HEK293 (cell line): ENCODE measurements at regions not wholly inside any gene's neighbourhood (a gene's known extent, or its start where the extent isn't known, plus 50 kb on each side); places are given as distances from the start of the nearest gene placed in this dataset.

Experiments used
- CTCF ChIA-PET: fragments of 350-600 bp; formaldehyde crosslinking; extraction: SDS; loops from one replicate; lab custom pipeline; 2021; ENCODE audit warnings: antibody characterized with exemption; lab: Yijun Ruan, JAX
- POLR2A ChIA-PET: fragments of 300-600 bp; formaldehyde crosslinking; extraction: SDS; loops from one replicate; lab custom pipeline; 2020; ENCODE audit warnings: antibody characterized with exemption, inconsistent platforms; lab: Yijun Ruan, JAX
- H3K27ac ChIP-seq: fragments of 200-500 bp; sonication (Bioruptor generic); 2 replicates; pipeline ENCODE4 v1.5.1; 2014; ENCODE audit warnings: low read depth, low read length, control low read depth, inconsistent platforms; ENCODE audit errors: extremely low read depth
- H3K36me3 ChIP-seq, 2 experiments: fragments of 200-500 bp in 1 of 2; sonication (Bioruptor generic) in 1 of 2; 1 replicate in 1 of 2; 2 replicates in 1 of 2; pipeline ENCODE4 v1.5.1; 2014 to 2017; ENCODE audit warnings: inconsistent platforms in 2 of 2, low read length in 2 of 2; ENCODE audit not compliant: control insufficient read depth in 2 of 2, insufficient read depth in 1 of 2
- H3K4me1 ChIP-seq: fragments of 200-500 bp; sonication (Bioruptor generic); 2 replicates; pipeline ENCODE4 v1.5.1; 2014; ENCODE audit warnings: mild to moderate bottlenecking, low read length, inconsistent platforms; ENCODE audit not compliant: control insufficient read depth, insufficient read depth
- H3K4me3 ChIP-seq: 2 replicates; pipeline ENCODE4 v1.5.1; 2011; ENCODE audit warnings: low read depth, mild to moderate bottlenecking, control low read depth, low read length, moderate library complexity
- H3K9me3 ChIP-seq: fragments of 200-500 bp; sonication (Bioruptor generic); 2 replicates; pipeline ENCODE4 v1.5.1; 2014; ENCODE audit warnings: low read depth, low read length, inconsistent platforms; ENCODE audit not compliant: control insufficient read depth, insufficient read depth
- MZF1 ChIP-seq: fragments of 450-650 bp; formaldehyde crosslinking; IDR thresholded peaks from 2 replicates; pipeline ENCODE4 v1.5.1; 2017; ENCODE audit warnings: missing biosample characterization, missing genetic modification characterization, borderline replicate concordance
- SCRT1 ChIP-seq: fragments of 450-650 bp; formaldehyde crosslinking; IDR thresholded peaks from 2 replicates; pipeline ENCODE4 v1.5.1; 2016; ENCODE audit warnings: missing biosample characterization, missing genetic modification characterization, borderline replicate concordance
- SCRT2 ChIP-seq: fragments of 450-650 bp; formaldehyde crosslinking; IDR thresholded peaks from 2 replicates; pipeline ENCODE4 v1.5.1; 2016; ENCODE audit warnings: missing biosample characterization, missing genetic modification characterization
- SP3 ChIP-seq: fragments of 450-650 bp; formaldehyde crosslinking; IDR thresholded peaks from 2 replicates; pipeline ENCODE4 v1.5.1; 2016; ENCODE audit warnings: missing biosample characterization, missing genetic modification characterization
- YY1 ChIP-seq: fragments of 450-650 bp; formaldehyde crosslinking; IDR thresholded peaks from 2 replicates; pipeline ENCODE4 v1.5.1; 2018; ENCODE audit warnings: missing biosample characterization, missing genetic modification characterization
- ZNF324 ChIP-seq: fragments of 450-650 bp; formaldehyde crosslinking; IDR thresholded peaks from 2 replicates; pipeline ENCODE4 v1.5.1; 2016; ENCODE audit warnings: missing biosample characterization, missing genetic modification characterization
- ZNF341 ChIP-seq: fragments of 450-650 bp; formaldehyde crosslinking; IDR thresholded peaks from 2 replicates; pipeline ENCODE4; 2016; ENCODE audit warnings: low read depth, missing biosample characterization, missing genetic modification characterization
- ZNF37A ChIP-seq: fragments of 450-650 bp; IDR thresholded peaks from 2 replicates; pipeline ENCODE4 v1.5.1; 2018; ENCODE audit warnings: missing biosample characterization, missing genetic modification characterization
- ZNF473 ChIP-seq: fragments of 450-650 bp; formaldehyde crosslinking; IDR thresholded peaks from 2 replicates; pipeline ENCODE4 v1.5.1; 2017; ENCODE audit warnings: missing biosample characterization, missing genetic modification characterization
- ZNF555 ChIP-seq: fragments of 450-650 bp; formaldehyde crosslinking; conservative IDR thresholded peaks from 2 replicates; pipeline ENCODE4 v1.5.1; 2017; ENCODE audit warnings: missing biosample characterization, mild to moderate bottlenecking, missing genetic modification characterization, inconsistent platforms
- ZNF600 ChIP-seq: fragments of 450-650 bp; formaldehyde crosslinking; IDR thresholded peaks from 2 replicates; pipeline ENCODE4 v1.5.1; 2016; ENCODE audit warnings: missing biosample characterization, missing genetic modification characterization
- ZNF654 ChIP-seq: fragments of 450-650 bp; formaldehyde crosslinking; IDR thresholded peaks from 2 replicates; pipeline ENCODE4 v1.5.1; 2016; ENCODE audit warnings: low read depth, missing biosample characterization, missing genetic modification characterization
- ZNF707 ChIP-seq: fragments of 450-650 bp; formaldehyde crosslinking; IDR thresholded peaks from 2 replicates; pipeline ENCODE4 v1.5.1; 2016; ENCODE audit warnings: missing biosample characterization, missing genetic modification characterization
- TF ChIP-seq, protein P1 (sequence below): fragments of 450-650 bp; formaldehyde crosslinking; IDR thresholded peaks from 2 replicates; pipeline ENCODE4 v1.5.1; 2017; ENCODE audit warnings: missing biosample characterization, missing genetic modification characterization
- TF ChIP-seq, protein P2 (sequence below): IDR thresholded peaks from 2 replicates; pipeline ENCODE4 v1.6.1; 2011; ENCODE audit warnings: mild to moderate bottlenecking, low read depth, low read length, borderline replicate concordance
- TF ChIP-seq, protein P3 (sequence below): fragments of 450-650 bp; formaldehyde crosslinking; conservative IDR thresholded peaks from 2 replicates; pipeline ENCODE4 v1.5.1; 2016; ENCODE audit warnings: low read depth, missing biosample characterization, missing genetic modification characterization
- TF ChIP-seq, protein P4 (sequence below): fragments of 450-650 bp; formaldehyde crosslinking; IDR thresholded peaks from 2 replicates; pipeline ENCODE4 v1.5.1; 2016; ENCODE audit warnings: missing biosample characterization, missing genetic modification characterization
- TF ChIP-seq, protein P5 (sequence below): fragments of 450-650 bp; formaldehyde crosslinking; IDR thresholded peaks from 2 replicates; pipeline ENCODE4 v1.5.1; 2016; ENCODE audit warnings: missing biosample characterization, missing genetic modification characterization

DNA sequence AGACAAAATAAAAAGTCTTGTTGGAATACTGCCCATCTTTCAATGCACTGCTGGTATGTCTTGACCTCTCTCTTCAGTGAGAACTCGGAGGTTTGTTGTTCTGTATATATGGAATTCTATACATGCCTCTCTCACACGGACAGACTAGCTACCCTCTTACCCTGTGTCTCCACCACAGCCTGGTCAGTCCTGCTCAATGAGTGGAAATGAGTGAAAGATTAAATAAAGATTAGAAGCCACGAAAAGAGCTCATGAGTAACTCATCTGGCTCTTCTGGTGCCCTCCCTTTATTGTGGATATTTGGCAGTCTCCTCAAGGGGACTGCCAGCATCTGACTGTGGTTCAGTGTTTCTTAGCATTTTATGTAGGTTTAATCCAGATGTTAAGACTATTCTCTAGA lies 262.8 kb upstream of the MAP3K7 start:
- Histone ChIP-seq H3K4me1 (no peaks in the 10 kb centered on the region), H3K9me3 (no peaks in the 10 kb centered on the region), H3K36me3 (no peaks in the 10 kb centered on the region), H3K27ac (no peak overlapping the region), H3K4me3 (no peak overlapping the region)
- POLR2A ChIA-PET: no interaction called here
- TF ChIP-seq ZNF341 (tag by site-specific recombination) (0 out of 2 replicates have a peak, but pooled peaks have one; percentile 46), ZNF707 (tag by site-specific recombination) (no peak)
- CTCF ChIA-PET: interaction anchor here (0.5 to 1.8 kb wide), 4 partner anchors 10 to 230 kb away, joined by 3 to 6 read pairs (median 4); no protein-coding TSS in a partner anchor

DNA sequence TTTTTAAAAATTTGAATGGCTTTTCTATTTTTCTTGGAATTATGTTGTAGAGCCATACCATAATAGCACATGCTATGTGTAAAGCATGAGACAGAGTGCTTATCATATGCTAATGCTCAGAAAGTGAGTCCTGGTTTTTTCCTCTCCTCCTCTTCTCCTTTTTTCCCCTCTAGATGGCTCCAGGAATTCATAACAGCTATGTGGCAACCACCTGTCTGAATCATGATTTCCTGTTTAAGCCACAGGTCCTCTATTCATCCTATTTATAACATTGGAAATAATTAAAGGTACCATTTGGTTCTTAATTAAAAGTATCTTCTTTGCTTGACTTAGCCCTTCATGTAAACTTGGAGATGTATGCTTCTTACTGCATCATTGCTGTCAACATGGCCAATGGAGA lies 260.0 kb upstream of the MAP3K7 start:
- TF ChIP-seq, protein P1, sequence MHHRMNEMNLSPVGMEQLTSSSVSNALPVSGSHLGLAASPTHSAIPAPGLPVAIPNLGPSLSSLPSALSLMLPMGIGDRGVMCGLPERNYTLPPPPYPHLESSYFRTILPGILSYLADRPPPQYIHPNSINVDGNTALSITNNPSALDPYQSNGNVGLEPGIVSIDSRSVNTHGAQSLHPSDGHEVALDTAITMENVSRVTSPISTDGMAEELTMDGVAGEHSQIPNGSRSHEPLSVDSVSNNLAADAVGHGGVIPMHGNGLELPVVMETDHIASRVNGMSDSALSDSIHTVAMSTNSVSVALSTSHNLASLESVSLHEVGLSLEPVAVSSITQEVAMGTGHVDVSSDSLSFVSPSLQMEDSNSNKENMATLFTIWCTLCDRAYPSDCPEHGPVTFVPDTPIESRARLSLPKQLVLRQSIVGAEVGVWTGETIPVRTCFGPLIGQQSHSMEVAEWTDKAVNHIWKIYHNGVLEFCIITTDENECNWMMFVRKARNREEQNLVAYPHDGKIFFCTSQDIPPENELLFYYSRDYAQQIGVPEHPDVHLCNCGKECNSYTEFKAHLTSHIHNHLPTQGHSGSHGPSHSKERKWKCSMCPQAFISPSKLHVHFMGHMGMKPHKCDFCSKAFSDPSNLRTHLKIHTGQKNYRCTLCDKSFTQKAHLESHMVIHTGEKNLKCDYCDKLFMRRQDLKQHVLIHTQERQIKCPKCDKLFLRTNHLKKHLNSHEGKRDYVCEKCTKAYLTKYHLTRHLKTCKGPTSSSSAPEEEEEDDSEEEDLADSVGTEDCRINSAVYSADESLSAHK: no peak
- TF ChIP-seq ZNF654 (tag by site-specific recombination) (peak; percentile 24; the same call in 1 of the 2 replicates), SCRT2 (tag by site-specific recombination) (peak; percentile 88), SCRT1 (peak; percentile 70)
- H3K27ac ChIP-seq: no peak overlapping the region
- ChIA-PET CTCF (interaction anchor here (0.8 to 1.2 kb wide), 3 partner anchors 46 to 132 kb away, joined by 3 to 5 read pairs (median 4); no protein-coding TSS in a partner anchor), POLR2A (no interaction called here)
- H3K4me3 ChIP-seq: no peak overlapping the region
- no peaks in the 10 kb centered on the region for H3K9me3 ChIP-seq
- H3K36me3 ChIP-seq: no peaks in the 10 kb centered on the region
- H3K4me1 ChIP-seq: no peaks in the 10 kb centered on the region

DNA sequence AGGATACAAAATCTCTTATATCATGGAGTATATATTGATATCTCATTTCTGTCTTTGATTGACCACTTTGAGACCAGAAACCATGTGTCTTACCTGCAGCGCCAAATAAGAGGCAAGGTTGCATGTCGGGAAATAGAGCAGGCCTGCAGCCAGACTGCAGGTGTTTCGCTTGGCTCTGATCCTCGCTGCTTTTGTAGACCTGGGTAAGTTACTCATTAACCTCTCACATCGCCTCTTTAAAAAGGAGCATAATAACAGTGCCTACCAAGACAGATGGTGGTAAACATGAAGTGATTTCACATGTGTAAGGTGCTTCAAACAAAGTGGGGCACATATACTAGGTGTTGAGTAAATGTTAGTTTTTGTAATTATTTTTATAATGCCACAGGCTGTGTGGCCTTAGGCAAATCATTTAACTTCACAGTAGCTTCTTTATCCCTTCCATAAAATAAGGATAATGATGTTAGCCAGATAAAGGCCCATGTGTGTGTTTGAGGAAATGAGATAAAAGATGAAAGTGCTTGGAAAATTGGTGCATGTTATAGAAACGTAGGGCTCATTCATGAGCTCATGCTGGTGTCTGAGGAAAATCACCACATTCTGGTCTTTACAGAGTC lies 248.8 kb upstream of the MAP3K7 start:
- Histone ChIP-seq H3K9me3 (no peaks in the 10 kb centered on the region), H3K36me3 (no peaks in the 10 kb centered on the region), H3K4me3 (no peak overlapping the region), H3K4me1 (no peaks in the 10 kb centered on the region), H3K27ac (no peak overlapping the region)
- CTCF ChIA-PET: interaction anchor here (0.6 kb wide), 1 partner anchor 1718 kb away, joined by 3 read pairs; no protein-coding TSS in a partner anchor
- POLR2A ChIA-PET: no interaction called here
- no peak for TF ChIP-seq MZF1 (tag by site-specific recombination)
- TF ChIP-seq ZNF324 (tag by site-specific recombination): no peak
- TF ChIP-seq, protein P2, sequence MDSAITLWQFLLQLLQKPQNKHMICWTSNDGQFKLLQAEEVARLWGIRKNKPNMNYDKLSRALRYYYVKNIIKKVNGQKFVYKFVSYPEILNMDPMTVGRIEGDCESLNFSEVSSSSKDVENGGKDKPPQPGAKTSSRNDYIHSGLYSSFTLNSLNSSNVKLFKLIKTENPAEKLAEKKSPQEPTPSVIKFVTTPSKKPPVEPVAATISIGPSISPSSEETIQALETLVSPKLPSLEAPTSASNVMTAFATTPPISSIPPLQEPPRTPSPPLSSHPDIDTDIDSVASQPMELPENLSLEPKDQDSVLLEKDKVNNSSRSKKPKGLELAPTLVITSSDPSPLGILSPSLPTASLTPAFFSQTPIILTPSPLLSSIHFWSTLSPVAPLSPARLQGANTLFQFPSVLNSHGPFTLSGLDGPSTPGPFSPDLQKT: no peak
- TF ChIP-seq ZNF600 (tag by site-specific recombination): no peak
- TF ChIP-seq ZNF555 (tag by site-specific recombination): no peak
- no peak for TF ChIP-seq ZNF37A (tag by site-specific recombination)
- TF ChIP-seq, protein P3, sequence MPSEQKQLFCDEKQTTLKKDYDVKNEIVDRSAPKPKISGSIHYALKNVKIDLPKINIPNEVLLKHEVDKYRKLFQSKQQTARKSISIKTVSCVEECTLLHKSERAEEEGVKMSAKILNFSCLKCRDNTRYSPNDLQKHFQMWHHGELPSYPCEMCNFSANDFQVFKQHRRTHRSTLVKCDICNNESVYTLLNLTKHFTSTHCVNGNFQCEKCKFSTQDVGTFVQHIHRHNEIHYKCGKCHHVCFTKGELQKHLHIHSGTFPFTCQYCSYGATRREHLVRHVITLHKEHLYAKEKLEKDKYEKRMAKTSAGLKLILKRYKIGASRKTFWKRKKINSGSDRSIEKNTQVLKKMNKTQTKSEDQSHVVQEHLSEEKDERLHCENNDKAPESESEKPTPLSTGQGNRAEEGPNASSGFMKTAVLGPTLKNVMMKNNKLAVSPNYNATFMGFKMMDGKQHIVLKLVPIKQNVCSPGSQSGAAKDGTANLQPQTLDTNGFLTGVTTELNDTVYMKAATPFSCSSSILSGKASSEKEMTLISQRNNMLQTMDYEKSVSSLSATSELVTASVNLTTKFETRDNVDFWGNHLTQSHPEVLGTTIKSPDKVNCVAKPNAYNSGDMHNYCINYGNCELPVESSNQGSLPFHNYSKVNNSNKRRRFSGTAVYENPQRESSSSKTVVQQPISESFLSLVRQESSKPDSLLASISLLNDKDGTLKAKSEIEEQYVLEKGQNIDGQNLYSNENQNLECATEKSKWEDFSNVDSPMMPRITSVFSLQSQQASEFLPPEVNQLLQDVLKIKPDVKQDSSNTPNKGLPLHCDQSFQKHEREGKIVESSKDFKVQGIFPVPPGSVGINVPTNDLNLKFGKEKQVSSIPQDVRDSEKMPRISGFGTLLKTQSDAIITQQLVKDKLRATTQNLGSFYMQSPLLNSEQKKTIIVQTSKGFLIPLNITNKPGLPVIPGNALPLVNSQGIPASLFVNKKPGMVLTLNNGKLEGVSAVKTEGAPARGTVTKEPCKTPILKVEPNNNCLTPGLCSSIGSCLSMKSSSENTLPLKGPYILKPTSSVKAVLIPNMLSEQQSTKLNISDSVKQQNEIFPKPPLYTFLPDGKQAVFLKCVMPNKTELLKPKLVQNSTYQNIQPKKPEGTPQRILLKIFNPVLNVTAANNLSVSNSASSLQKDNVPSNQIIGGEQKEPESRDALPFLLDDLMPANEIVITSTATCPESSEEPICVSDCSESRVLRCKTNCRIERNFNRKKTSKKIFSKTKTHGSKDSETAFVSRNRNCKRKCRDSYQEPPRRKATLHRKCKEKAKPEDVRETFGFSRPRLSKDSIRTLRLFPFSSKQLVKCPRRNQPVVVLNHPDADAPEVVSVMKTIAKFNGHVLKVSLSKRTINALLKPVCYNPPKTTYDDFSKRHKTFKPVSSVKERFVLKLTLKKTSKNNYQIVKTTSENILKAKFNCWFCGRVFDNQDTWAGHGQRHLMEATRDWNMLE (tag by site-specific recombination): no peak
- TF ChIP-seq, protein P4, sequence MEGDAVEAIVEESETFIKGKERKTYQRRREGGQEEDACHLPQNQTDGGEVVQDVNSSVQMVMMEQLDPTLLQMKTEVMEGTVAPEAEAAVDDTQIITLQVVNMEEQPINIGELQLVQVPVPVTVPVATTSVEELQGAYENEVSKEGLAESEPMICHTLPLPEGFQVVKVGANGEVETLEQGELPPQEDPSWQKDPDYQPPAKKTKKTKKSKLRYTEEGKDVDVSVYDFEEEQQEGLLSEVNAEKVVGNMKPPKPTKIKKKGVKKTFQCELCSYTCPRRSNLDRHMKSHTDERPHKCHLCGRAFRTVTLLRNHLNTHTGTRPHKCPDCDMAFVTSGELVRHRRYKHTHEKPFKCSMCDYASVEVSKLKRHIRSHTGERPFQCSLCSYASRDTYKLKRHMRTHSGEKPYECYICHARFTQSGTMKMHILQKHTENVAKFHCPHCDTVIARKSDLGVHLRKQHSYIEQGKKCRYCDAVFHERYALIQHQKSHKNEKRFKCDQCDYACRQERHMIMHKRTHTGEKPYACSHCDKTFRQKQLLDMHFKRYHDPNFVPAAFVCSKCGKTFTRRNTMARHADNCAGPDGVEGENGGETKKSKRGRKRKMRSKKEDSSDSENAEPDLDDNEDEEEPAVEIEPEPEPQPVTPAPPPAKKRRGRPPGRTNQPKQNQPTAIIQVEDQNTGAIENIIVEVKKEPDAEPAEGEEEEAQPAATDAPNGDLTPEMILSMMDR (tag by site-specific recombination): no peak
- TF ChIP-seq ZNF473 (tag by site-specific recombination): no peak
- no peak for TF ChIP-seq YY1 (tag by site-specific recombination)
- TF ChIP-seq, protein P5, sequence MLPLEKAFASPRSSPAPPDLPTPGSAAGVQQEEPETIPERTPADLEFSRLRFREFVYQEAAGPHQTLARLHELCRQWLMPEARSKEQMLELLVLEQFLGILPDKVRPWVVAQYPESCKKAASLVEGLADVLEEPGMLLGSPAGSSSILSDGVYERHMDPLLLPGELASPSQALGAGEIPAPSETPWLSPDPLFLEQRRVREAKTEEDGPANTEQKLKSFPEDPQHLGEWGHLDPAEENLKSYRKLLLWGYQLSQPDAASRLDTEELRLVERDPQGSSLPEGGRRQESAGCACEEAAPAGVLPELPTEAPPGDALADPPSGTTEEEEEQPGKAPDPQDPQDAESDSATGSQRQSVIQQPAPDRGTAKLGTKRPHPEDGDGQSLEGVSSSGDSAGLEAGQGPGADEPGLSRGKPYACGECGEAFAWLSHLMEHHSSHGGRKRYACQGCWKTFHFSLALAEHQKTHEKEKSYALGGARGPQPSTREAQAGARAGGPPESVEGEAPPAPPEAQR (tag by site-specific recombination): no peak
- no peak for TF ChIP-seq SP3 (tag by site-specific recombination)
